Testis (tissue), 2 donors: ENCODE measurements at regions not wholly inside any gene's neighbourhood (a gene's known extent, or its start where the extent isn't known, plus 50 kb on each side); places are given as distances from the start of the nearest gene placed in this dataset.

ENCODE experiments used
- DNase-seq: peaks from one replicate; pipeline ENCODE4 v3.0.0-alpha.2; 2019
- H3K27ac ChIP-seq, 2 donors: fragments of 200-600 bp; sonication (generic); one replicate each; pipeline ENCODE4 v1.5.1; 2019
- H3K27me3 ChIP-seq: fragments of 200-600 bp; sonication (generic); one replicate; pipeline ENCODE4 v1.5.1; 2019
- H3K36me3 ChIP-seq: fragments of 200-600 bp; sonication (generic); one replicate; pipeline ENCODE4 v1.5.1; 2017; ENCODE audit warnings: low read depth; ENCODE audit errors: missing control alignments
- H3K4me1 ChIP-seq: fragments of 200-600 bp; sonication (generic); one replicate; pipeline ENCODE4 v1.5.1; 2019
- H3K4me3 ChIP-seq, 2 donors: fragments of 200-600 bp; sonication (generic); one replicate each; pipeline ENCODE4 v1.5.1; 2017 to 2019
- H3K9me3 ChIP-seq: fragments of 200-600 bp; sonication (generic); one replicate; pipeline ENCODE4 v1.5.1; 2017
- CTCF ChIP-seq, 3 experiments: fragments of 450-650 bp in 2 of 3; fragments of 200-600 bp in 1 of 3; sonication (generic) in 1 of 3; IDR thresholded peaks; one replicate each; pipeline ENCODE4 v1.5.1; 2016 to 2019; ENCODE audit warnings: antibody characterized with exemption in 3 of 3, mild to moderate bottlenecking in 2 of 3, moderate library complexity in 1 of 3
- POLR2A ChIP-seq: fragments of 450-650 bp; IDR thresholded peaks from one replicate; pipeline ENCODE4 v1.6.1; 2017; ENCODE audit warnings: antibody characterized with exemption, mild to moderate bottlenecking, moderate library complexity
- WGBS, 2 donors: methylation state at CpG; one replicate each; pipeline ENCODE4 v1.1.5; 2018; 5-methylcytosine and 5-hydroxymethylcytosine counted together
- intact Hi-C: fragments of 100-400 bp; cut with DNase I; formaldehyde crosslinking; loops from one replicate; pipeline ENCODE4 v1.15.1; 2023; ENCODE audit warnings: low total_unique reads

DNA sequence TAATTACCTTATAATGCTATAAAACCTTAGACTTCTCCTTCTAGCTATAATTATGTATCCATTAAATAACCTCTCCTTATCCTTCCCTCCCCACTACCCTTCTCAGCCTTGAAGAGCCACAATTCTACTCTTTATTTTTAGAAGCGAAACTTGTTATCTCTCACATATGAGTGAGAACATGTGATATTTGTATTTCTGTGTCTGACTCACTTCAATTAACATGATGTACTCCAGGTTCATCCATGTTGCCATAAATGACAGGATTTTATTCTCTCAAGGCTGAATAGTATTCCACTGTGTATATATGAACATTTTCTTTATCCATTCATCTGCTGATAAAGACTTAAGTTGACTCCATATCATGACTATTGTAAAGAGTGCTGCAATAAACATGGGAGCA lies 485.6 kb downstream of the FLRT2 start:
- no peak for TF ChIP-seq CTCF (IDR thresholded peaks at IDR 0.05)
- no peak for TF ChIP-seq POLR2A
- Histone ChIP-seq H3K36me3 (no peaks in the 10 kb centered on the region), H3K4me1 (no peaks in the 10 kb centered on the region), H3K27me3 (no peaks in the 10 kb centered on the region), H3K27ac (no peak overlapping the region), H3K9me3 (no peaks in the 10 kb centered on the region), H3K4me3 (no peak overlapping the region)
- DNase-seq, result no peak
- 77 to 85% methylated on average over 1 of the region's 1 CpG for WGBS, 2 donors
- intact Hi-C loops, result no loop called here

DNA sequence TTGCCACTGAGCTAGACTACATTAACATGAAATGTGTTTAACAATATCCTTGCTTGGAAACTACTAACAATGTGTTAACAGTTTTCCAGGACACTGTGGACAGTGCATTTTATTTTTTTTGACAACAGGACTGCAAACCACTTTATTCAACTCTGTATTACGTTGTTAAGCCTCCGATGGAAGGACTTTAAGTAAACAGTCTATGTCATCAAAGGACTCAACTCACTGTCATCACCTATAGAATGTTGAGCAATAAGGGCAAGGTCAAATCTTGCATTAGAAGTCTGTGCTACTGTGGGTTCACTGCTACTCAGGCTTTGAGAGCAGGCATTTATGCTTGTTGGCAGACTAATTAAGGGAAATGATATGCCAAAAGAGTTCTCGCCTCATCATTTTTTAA lies 483.7 kb downstream of the FLRT2 start:
- DNase-seq, result no peak
- no peaks in the 10 kb centered on the region for H3K27me3 ChIP-seq
- WGBS, 2 donors, result 56 to 67% methylated on average over 3 of the region's 3 CpGs
- intact Hi-C loops, result no loop called here
- H3K9me3 ChIP-seq, result no peaks in the 10 kb centered on the region
- TF ChIP-seq POLR2A (no peak), CTCF (IDR thresholded peaks at IDR 0.05) (no peak)
- no peak overlapping the region for H3K27ac ChIP-seq
- H3K36me3 ChIP-seq, result no peaks in the 10 kb centered on the region
- no peaks in the 10 kb centered on the region for H3K4me1 ChIP-seq
- no peak overlapping the region for H3K4me3 ChIP-seq

DNA sequence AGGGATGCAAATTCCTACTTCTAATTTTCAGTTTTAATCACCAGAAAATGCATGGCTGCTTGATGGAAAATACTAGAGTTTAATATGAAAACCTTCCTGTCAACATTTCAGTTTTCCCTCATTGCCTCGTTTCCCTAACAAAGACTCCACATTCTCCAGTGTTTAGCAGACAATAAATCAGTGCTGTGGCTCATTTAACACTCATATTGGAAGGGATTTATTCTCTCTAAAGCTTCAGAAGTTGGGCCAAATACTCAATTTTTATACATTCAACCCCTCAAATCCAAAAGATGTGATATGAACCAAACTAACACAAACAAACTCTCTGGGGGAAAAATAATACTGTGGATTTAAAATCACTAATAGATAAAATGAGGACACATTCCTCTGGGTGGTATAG lies 482.5 kb downstream of the FLRT2 start:
- intact Hi-C loops, result no loop called here
- no peak overlapping the region for H3K27ac ChIP-seq
- no peaks in the 10 kb centered on the region for H3K9me3 ChIP-seq
- no peak overlapping the region for H3K4me3 ChIP-seq
- H3K27me3 ChIP-seq, result no peaks in the 10 kb centered on the region
- H3K4me1 ChIP-seq, result no peaks in the 10 kb centered on the region
- TF ChIP-seq CTCF (IDR thresholded peaks at IDR 0.05), result no peak
- no peak for TF ChIP-seq POLR2A
- DNase-seq, result no peak
- 65 to 69% methylated on average over 1 of the region's 1 CpG for WGBS, 2 donors
- H3K36me3 ChIP-seq, result no peaks in the 10 kb centered on the region

DNA sequence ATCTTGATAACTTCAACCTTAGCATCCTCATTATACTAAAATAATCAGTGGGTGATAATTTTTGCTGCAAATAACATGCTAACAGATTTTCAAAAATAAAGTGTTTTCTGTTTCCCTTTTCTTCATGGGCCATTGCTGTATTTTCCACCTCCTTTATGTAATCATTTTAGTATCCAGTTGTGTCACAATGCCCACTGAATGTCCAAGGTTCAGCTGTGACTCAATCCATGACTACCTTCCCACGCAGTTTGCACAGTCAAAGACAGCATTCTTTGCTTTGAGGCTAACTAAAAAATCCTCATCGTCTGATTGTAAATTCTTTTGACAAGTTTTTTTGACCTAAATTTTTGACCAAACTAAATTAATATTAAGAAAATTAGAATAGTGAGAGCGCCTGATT lies 474.1 kb downstream of the FLRT2 start:
- Histone ChIP-seq H3K27ac (no peak overlapping the region), H3K4me3 (no peak overlapping the region), H3K36me3 (no peaks in the 10 kb centered on the region), H3K27me3 (no peaks in the 10 kb centered on the region), H3K9me3 (no peaks in the 10 kb centered on the region), H3K4me1 (no peaks in the 10 kb centered on the region)
- intact Hi-C loops, result no loop called here
- no peak for DNase-seq
- TF ChIP-seq CTCF (IDR thresholded peaks at IDR 0.05), result no peak
- TF ChIP-seq POLR2A, result no peak
- WGBS, 2 donors, result 84 to 87% methylated on average over 3 of the region's 3 CpGs

DNA sequence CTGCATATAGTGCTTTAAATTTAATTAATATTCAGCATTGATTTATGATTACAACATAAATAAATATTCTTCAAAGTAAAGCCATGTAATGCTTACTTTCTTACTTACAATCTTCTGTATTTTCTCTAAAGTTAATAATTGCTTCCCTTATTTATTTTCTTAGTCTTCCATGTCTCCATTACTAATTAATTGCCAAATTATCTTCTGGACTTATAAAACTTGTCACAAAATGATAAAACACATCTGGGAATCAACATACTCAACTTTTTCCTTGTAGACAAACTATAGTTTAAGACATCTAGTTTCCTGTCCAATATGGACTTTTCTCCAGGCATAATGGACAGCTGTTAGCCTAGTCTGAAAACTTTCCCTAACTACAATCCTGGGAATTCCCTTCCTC lies 466.6 kb downstream of the FLRT2 start:
- H3K27ac ChIP-seq, result no peak overlapping the region
- TF ChIP-seq CTCF (IDR thresholded peaks at IDR 0.05) (no peak), POLR2A (no peak)
- intact Hi-C loops, result no loop called here
- H3K27me3 ChIP-seq, result no peaks in the 10 kb centered on the region
- H3K4me3 ChIP-seq, result no peak overlapping the region
- H3K4me1 ChIP-seq, result no peaks in the 10 kb centered on the region
- DNase-seq, result no peak
- no peaks in the 10 kb centered on the region for H3K36me3 ChIP-seq
- H3K9me3 ChIP-seq, result no peaks in the 10 kb centered on the region
